Fibroblast of mammary gland (primary cell): ENCODE measurements at regions not wholly inside any gene's neighbourhood (a gene's known extent, or its start where the extent isn't known, plus 50 kb on each side); places are given as distances from the start of the nearest gene placed in this dataset.

Experiments used
- DNase-seq: peaks from one replicate; pipeline ENCODE4 v3.0.0-alpha.2; 2010; ENCODE audit warnings: low read depth
- H3K4me3 ChIP-seq: 2 replicates; pipeline ENCODE4 v1.5.1; 2011; ENCODE audit warnings: low read depth, mild to moderate bottlenecking, low read length, moderate library complexity; ENCODE audit not compliant: control insufficient read depth
- CTCF ChIP-seq: conservative IDR thresholded peaks from 2 replicates; pipeline ENCODE4 v1.5.1; 2011; ENCODE audit warnings: low read depth, low read length, inconsistent platforms; ENCODE audit not compliant: control insufficient read depth, insufficient read depth

- H3K4me3 ChIP-seq, result no peak overlapping the region
- no peak for DNase-seq
- TF ChIP-seq CTCF, result no peak
These were observed 205.9 kb downstream of the MAP2K6 start for GRCh38 chr17:69620363-69620762.

DNA sequence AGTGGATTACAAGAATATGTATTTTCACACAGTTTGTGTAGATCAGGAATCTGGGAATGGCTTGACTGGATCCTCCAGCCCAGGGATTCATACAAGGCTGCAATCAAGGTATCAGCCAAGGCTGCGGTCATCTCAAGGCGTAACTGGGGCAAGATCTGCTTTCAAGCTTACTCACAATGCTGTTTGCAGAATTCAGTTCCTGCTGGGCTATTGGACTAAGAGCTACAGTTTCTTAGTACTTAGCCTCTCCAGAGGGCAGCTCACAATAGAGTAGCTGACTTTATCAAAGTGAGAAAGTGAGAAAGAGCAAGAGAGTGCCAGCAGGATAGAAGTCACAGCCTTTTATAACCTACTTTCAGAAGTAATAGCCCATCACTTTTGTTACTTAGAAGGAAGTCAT lies 211.0 kb downstream of the MAP2K6 start:
- DNase-seq, result no peak
- H3K4me3 ChIP-seq, result no peak overlapping the region
- no peak for TF ChIP-seq CTCF

DNA sequence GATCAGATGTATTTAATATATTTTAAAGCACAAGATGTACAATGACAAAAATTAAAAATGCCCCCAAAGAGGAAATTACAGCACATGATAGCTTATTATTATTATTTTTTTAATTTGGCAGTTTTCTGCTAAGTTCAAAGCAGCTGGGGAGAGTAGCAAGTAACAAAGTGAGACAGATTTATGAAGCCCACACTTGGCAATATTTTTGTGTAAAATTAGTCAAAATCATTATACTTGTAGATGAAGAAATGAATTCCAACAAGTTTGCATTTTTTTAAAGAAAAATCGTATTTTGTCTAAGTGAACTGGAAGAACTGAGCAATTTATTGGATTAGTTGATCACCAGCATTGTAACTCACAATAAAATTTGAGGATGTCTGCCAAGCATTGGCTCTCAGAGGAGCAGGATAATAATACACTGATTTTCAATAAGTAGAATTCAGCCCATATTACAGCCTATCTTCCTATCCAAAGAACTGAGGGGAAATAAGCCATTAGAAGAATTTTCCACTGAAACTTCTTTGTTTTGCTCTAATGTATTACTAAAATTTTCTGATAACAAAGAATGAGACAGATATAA lies 215.6 kb downstream of the MAP2K6 start:
- H3K4me3 ChIP-seq, result no peak overlapping the region
- no peak for DNase-seq
- no peak for TF ChIP-seq CTCF

- no peak for DNase-seq
- no peak for TF ChIP-seq CTCF
- no peak overlapping the region for H3K4me3 ChIP-seq
These were observed 220.3 kb downstream of the MAP2K6 start for GRCh38 chr17:69634844-69635243.

GRCh38 chr17:69637446-69638156 lies 223.1 kb downstream of the MAP2K6 start:
- H3K4me3 ChIP-seq, result no peak overlapping the region
- peak; percentile 71 for DNase-seq
- no peak for TF ChIP-seq CTCF

- H3K4me3 ChIP-seq, result no peak overlapping the region
- DNase-seq, result no peak
- TF ChIP-seq CTCF, result no peak
These were observed 224.6 kb downstream of the MAP2K6 start for GRCh38 chr17:69639096-69639495.
